NCI-H2196 (cell line): ENCODE measurements at regions not wholly inside any gene's neighbourhood (a gene's known extent, or its start where the extent isn't known, plus 50 kb on each side); places are given as distances from the start of the nearest gene placed in this dataset.
"Not testable (repeated sequence)": the region's sequence is repeated elsewhere in the genome, so short reads cannot be mapped to it uniquely, and the experiment has no call there.

Experiments
- DNase-seq: peaks from one replicate; lab custom pipeline; 2025; ENCODE audit not compliant: unreplicated experiment; lab: John Stamatoyannopoulos, UW

DNA sequence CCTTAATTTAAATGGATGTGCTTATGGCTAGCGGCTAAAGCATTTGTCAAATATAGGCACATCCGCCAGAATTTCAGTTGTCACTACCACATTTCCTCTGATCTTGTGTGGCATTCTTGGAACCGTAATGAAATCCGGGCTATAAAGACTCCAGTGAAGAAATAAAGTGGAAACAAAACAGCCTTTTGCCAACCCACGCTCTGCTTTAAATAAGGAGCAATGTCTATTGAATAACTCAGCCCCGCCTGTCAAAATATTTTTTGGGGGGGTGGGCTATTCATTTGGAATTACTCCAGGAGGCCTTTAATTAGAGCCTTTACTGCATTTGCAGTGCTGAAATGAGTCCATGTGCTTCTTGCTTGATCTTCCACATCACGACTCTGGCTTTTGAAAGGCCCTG is 179.6 kb upstream of the RPH3A start:
- DNase-seq: no peak

DNA sequence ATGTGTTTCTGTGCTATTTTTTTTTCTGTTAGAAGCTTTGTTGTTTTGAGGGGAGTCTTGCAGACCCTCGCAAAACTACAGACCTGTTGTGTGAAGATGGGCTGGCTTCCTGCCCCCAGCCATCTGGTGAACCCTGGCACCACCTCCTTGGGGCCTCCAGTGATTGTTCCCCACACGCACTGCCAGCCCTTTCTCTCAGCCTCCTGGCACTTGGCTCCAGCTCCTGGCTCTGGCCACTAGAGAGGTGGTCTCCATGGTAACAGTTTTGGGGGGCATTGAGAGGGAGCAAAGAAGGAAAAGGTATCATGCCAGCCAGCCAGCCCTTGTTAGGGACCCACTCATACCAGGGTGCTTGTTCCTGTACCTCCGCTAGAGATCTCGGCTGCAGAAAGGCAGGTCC is 176.4 kb upstream of the RPH3A start:
- DNase-seq: no peak

DNA sequence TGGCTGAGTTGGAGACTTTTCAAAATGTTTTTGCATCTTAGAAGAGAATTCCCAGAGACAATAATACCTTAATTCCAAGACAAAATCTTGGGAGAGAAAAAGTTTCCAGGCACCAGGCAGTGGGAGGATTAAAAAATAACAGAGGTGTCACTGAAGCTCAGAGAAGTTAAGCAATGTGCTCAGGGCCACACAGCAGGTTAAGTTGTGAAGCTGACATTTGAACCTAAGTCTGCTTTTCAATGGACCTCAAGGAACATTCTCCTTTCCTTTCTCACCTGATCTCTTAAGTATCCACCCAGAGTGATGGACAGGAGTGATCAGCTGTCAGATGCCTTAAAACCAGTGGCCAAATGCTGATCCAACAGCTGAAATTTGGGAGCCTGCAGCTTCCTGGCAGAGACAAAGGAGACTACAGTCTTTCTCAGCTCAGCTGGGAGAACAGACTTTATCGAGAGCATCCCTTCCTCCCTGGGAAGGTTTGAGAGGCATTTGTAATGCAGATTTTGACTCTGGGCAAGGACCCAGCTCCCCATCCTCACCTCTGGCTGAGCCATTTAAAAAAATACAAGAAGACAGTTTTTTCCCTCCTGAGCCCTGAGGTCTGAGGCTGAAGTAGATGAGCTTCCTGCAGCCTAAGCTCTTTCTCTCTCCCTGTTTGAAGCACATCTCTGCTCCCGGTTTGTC is 174.9 kb upstream of the RPH3A start:
- no peak for DNase-seq

DNA sequence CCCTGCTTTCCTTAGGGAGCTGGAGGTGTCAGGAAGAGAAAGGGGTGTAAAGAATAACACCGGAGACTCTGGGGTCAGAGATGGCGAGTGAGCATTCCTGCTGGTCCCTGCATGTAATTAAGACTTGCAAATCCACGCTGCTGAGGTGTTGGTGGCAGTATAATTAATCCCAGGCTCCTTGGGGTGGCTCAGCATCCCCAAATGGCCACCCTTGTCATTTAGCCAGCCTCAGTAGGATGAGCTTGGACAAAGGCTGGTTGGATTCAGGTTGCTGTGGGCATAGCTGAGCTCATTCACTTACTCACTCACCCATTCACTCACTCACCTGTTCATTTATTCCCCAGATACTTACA is 174.4 kb upstream of the RPH3A start:
- no peak for DNase-seq

DNA sequence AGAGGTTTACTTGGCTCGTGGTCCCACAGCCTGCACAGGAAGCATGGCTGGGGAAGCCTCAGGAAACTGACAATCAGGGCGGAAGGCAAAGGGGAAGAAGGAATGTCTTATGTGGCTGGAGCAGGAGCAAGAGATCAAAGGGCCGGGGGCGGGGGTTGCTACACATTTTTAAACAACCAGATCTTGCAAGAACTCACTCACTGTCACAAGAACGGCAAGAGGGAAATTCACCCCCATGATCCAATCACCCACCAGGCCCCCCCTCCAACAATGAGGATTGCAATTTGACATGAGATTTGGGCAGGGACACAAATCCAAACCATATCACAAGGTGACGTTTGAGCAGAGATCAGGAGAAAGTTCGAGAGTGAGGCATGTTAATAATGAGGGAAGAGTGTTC is 163.7 kb upstream of the RPH3A start:
- DNase-seq: no peak

DNA sequence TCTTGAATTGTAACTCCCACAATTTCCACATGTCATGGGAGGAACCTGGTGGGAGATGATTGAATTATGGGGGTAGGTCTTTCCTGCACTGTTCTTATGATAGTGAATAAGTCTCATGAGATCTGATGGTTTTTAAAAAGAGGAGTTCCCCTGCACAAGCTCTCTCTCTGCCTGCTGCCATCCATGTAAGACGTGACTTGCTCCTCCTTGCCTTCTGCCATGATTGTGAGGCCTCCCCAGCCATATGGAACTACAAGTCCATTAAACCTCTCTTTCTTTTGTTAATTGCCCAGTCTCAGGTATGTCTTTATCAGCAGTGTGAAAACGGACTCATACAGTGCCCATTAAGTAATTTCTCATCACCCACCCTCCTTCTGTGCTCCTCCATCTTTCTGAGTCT is 159.6 kb upstream of the RPH3A start:
- not testable (repeated sequence) for DNase-seq

DNA sequence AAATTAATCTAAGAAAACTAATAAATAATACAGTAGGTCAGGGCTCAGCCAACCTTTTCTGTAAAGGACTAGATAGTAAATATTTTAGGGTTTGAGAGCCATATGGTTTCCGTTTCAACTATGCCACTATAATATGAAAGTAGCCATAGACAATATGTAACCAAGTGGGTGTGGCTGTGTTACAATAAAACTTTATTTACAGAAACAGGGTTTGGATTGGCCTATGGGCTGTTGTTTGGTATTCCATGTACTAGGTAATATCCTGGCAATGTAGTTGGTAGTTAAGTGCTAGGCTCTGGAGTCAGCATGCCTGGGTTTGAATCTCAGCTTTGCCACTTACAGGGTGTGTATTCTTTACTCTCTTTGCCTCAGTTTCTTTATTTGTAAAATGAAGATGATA is 156.5 kb upstream of the RPH3A start:
- no peak for DNase-seq

DNA sequence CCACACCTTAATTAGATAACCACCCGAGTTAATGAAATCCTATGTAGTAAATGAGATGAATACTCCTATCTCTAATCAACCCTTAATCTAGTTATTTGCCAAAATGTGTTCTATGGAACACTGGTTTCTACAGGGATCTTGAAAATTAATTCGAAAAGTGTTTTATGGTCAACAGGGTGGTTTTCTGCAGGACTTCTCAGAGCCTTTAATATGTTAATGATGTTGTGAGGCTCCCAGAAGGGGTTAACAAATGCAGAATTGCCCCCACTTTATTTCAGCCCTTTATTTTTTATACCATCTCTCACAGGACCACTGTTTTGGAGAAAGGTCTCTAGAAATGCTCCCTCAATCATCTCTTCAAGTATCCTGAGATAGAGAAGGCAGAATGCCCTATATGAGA is 153.1 kb upstream of the RPH3A start:
- no peak for DNase-seq

DNA sequence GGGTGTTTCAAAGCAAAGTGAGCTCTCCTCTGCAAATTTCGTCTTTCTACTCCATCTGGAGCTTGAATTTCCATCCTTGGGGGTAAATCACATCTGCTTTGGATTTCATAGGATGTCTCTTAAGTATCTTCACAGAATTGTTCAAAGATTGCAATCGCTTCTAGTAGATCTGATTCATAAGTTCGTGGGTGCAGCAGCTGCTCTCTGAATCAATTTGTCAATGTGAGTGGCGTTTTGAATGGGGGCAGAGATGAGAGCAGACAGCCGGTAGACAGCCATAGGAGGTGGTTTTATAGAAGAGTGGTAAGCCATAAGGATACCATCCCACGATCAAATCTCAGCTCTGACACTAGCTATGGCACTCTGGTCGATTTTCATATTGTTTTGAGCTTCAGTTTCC is 146.0 kb upstream of the RPH3A start:
- no peak for DNase-seq

DNA sequence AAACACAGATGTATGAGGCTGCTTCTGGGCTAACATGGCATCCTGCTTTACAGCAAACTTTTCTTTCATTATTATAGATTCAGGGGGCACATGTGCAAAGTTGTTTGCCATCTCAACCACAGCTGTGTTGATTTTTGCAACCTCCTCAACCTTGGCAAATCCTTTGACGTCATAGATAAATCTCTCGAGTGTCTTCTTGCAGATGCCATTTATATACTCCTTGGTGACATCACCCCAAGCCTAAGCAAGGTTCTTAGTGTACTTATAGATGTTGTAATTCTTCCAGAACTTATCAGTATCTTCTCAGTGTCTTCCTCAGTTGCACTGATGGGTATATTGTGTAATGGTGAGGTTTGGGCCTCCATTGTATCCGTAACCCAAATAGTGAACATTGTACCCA is 135.4 kb upstream of the RPH3A start:
- no peak for DNase-seq

DNA sequence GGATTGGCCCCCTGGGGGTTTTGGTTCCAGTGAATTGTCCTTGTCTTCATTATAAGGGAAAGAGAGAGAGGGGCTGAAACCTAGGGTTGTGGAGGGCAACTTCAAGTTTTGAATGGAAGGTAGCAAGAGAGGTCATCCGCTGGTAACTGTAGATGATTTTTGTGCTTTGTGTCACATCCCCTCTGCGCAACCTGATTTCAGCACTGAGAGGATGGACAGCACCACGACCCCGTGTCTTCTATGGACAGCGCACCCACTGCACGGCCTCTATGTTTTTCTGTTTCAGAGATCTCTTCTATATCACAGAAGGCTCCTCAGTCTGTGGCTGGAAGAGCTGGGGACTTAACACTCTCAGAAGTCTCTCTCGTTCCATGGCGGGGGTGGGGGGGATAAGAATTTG is 127.0 kb upstream of the RPH3A start:
- no peak for DNase-seq

DNA sequence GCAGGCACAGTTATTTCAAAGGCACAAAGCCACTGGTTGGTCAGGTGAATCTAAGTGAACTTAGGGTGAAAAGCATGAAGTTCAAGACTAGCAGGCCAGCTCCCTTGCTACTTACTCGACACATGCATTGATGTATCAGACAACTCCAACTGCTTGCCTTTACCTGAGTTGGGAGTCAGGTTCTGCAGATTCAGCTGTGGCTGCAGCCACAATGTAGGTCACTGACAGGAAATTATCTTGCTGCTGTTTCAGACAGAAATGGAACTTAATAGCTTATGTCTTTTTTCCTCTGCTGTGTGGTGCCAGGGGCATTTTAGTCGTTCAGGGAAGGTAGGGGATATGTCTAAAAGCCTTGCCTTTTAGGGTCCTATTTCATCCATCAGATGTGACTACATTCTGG is 125.6 kb upstream of the RPH3A start:
- no peak for DNase-seq

DNA sequence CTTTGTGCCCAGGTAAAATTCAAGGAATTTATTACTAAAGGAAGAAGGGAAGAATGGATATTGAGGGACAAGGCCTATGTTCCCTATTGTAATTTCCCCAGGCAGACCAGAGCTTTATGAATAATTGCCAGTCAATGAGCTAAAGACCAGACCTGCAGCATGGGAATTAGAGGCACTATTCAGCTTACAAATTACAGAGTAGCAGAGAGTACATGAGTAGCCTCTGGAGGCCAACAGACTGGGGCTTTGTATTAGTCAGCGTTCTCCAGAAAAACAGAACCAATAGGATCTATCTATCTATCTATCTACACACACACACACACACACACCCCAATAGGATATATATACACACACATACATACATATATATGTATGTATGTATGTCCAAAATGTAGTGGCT is 120.0 kb upstream of the RPH3A start:
- DNase-seq: no peak

DNA sequence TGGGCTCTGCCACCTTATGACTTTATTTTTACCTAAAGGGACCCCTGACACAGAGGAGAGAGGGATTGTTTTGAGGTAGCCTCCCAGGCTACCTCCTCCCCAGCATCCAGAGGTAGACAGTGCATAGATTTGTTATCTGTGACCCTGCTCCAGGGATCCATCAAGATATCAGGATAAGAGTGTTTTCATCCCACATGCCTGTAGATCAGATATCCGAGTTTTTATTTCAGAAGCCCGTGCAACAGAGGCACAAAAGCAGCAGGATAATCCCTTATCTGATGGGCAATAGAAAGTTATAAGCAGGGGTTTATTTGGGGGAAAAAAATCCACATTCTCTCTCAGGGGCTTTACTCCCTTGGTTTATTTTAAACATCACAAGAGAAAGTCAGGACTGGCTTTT is 117.0 kb upstream of the RPH3A start:
- DNase-seq: no peak

DNA sequence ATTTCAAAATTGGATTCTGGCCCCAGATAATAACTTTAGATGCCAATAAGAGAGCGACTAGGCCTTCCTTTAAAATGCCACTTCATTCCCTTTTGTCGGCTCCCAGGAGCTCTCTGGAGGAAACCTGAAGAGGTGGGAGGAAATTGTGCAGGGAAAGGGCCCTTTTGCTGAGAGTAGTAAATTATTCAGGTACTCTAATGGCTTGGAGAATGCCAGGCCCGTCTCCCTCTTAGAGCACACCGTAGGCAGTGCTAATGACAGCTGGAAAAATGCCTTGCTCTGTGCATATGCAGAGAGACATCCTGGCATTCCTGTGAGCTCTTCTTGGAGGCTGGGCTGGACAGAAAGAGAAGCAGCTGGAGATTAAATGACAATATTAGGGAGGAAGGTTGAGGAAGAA is 115.0 kb upstream of the RPH3A start:
- DNase-seq: no peak

DNA sequence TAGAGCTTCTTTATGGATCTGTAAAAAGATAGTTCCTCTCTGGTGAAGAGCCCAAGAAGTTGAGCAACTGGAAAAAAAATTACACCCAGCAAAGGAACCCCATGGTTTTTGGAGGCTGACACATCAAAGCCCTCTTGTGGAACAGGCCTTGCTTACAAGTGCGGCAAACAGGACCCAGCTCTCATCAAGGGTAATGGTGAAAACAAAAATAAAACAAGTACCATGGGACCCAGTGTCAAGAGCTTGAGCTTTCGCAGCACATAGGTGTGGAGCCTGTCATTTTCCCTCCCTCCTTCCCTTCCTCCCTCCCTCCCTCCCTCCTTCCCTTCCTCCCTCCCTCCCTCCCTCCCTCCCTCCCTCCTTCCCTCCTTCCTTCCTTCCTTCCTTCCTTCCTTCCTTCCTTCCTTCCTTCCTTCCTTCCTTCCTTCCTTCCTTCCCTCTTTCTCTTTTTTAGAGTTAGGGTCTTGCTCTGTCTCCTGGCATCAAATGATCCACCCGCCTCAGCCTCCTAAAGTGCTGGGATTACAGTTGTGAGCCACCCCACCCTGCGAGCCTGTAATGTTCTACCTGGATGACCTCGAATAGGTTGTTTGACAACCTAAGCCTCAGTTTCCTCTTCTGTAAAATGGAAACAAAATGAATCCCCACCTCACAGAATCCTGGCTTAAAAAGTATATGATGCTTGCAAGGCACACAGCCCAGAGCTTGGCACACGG is 114.3 kb upstream of the RPH3A start:
- DNase-seq: no peak

DNA sequence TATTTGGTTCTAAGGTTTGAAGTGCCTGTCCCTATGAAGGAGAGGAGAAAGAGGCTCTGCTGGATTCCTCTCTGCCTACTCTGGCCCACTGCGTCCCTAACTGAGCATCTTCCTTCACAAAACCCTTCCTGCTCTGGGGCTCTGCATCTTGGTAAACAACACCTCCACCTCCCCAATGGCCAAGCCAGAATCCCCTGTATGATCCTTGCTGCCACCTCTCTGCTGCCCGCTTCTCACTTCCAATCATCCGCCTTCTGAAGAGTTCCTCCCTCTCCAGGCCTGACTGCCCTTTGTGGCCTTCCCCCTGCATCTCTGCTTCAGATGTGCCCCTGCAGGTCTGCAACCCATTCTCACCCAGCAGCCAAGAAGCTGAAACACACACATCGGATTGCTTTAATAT is 110.6 kb upstream of the RPH3A start:
- DNase-seq: no peak

DNA sequence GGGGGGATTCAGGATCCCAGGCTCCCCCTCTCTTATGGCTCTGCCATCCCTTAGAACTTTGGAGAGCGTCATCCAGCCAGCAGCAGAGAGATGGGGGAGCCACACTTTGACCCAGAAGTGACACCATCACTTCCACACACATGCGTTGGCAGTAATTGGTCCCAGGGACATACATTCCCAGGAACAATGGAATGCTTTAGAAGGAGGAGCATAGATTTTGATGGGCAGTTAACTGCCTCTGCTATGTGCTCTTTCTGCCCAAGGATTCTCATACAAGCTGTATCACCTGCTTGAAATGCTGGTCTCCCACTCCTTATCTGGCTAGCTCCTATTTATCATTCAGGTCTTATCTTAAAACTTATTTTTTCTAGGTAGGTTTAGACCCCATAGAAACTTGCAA is 109.0 kb upstream of the RPH3A start:
- no peak for DNase-seq

DNA sequence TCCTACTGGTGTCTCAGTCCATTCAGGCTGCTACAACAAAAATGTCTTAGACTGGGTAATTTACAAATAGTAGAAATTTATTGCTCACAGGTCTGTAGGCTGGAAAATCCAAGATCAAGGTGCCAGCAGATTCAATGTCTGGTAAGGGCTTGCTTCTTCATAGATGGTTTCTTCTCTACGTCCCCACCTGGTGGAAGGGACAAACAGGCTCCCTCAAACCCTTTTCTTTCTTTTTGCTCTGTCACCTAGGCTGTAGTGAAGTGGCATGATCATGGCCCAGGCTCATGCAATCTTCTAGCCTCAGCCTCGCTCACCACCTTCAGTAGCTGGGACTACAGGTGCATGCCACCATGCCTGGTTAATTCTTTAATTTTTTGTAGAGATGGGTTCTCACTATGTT is 106.8 kb upstream of the RPH3A start:
- no peak for DNase-seq

DNA sequence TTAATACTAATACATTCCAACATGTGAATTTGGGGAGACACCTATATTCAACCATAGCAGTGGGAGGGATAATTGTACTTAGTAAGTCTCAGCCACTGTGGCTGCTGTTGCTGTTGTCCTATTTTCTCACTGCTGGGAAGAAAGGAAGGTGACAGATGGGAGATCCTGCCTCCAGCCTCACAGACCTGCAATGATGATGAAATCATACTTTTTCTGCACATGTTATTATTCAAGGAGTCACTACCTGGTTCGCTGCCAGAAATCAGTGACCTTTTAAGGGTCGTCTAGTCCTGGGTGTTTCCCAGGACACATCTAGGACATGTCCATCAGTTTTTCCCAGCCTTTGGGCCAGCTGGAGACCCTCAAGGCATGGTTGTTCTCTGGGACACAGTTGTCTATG is 106.2 kb upstream of the RPH3A start:
- DNase-seq: no peak

DNA sequence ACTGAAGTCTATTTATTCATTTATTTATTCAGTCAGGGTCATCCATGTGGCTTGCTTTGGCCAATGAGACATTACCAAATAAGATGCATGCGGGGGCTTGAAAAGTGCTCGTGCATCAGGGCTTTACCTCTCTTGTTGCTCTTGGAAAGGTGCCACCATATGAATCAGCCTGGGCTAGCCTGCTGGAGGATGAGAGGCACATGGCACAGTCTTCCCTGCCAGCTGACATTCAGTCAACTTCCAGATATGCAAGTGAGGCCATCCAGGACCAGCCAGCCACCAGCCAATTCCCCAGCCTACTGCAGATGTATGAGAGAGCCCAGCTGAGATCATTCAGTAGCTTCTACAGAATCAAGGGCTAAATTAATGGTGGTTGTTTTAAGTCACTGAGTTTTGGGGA is 105.2 kb upstream of the RPH3A start:
- DNase-seq: no peak

DNA sequence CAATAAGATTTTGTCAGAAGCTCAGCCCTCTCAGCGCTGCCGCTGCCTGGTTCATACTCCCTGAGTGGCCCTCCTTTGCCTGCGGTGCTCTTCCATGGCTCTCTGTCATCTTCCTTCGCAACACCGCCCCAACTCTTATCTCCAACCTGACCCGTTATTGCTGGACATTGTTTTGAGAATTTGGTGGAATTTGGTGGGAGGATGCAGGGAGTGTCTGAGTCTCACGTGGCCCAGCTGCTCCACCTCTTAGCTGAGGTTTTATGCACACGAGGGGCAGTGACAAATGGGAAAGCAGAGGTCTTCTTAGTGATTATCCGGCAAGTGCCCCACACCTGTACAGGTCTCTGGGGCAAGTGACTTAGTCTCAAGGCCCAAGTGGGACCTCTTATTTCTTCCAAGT is 97.5 kb upstream of the RPH3A start:
- no peak for DNase-seq

DNA sequence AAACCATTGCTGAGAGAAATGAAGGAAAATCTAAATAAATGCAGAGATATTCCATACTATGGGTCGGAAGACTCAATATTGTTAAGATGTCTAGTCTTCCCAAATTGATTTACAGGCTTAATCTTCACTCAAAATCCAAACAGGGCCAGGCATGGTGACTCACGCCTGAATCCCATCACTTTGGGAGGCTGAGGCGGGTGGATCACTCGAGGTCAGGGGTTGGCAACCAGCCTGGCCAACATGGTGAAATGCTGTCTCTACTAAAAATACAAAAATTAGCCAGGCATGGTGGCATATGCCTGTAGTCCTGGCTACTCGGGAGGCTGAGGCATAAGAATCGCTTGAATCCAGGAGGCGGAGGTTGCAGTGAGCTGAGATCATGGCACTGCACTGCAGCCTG is 94.1 kb upstream of the RPH3A start:
- not testable (repeated sequence) for DNase-seq
